ENCODE measurements at regions not wholly inside any gene's neighbourhood (a gene's known extent, or its start where the extent isn't known, plus 50 kb on each side); places are given as distances from the start of the nearest gene placed in this dataset.
A peak's percentile ranks its signal among the peaks of the same experiment; 100 is the strongest.

DNA sequence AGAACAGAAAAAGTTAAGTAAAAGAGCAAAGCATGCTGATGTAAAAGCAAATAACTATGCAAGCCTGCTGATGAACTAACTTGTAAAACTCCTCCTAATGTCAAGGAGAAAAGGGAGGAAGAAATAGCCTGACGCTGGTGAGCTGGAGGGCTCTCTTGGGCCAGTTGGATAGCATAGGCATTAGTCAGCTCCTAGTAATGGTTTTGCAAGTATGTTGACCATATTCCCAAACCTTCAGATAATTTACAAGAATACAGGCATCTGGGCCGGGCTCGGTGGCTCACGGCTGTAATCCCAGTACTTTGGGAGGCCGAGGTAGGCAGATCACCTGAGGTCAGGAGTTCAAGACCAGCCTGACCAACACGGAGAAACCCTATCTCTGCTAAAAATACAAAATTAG, 871.4 kb downstream of the C12orf50 start:
- DNase-seq (ENCODE audit: low read depth): peak; percentile 95

GRCh38 chr12:87155621-87156020, 873.6 kb downstream of the C12orf50 start:
- peak; percentile 91 for DNase-seq (ENCODE audit: low read depth)

DNA sequence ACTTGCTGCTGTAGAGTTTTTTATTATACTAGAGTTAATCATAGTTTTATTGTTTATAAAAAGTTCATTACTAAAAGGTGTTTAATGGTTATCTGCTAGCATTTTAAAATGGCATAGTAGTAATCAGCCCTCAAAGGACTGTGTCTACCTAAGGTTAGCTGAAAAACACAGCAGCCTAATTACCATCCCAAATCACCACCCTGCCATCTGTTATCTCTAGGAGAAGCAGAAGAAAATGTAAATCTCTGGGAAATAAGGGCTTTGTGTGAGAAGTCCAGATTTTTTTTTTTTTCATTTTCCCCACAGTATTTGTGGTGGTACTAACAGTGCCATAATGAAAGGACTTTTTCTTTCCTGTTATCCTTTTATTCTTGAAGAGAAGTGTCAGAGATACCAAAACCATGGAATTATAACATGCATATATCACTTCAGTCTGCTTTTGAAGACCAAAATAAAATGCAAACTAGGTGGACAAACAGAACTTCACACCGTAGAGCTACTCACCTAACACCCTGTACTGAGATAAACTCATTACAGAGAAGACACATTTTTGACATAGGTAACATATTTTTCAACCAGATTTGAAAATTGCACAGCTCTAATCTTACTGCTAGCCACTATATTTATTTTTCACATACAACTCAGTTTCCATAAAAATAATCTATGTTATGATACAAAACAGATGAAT, 876.2 kb downstream of the C12orf50 start:
- peak; percentile 12 for DNase-seq (ENCODE audit: low read depth)

- no peak for DNase-seq (ENCODE audit: low read depth)
These were observed 877.1 kb downstream of the C12orf50 start for GRCh38 chr12:87152075-87152474.

DNA sequence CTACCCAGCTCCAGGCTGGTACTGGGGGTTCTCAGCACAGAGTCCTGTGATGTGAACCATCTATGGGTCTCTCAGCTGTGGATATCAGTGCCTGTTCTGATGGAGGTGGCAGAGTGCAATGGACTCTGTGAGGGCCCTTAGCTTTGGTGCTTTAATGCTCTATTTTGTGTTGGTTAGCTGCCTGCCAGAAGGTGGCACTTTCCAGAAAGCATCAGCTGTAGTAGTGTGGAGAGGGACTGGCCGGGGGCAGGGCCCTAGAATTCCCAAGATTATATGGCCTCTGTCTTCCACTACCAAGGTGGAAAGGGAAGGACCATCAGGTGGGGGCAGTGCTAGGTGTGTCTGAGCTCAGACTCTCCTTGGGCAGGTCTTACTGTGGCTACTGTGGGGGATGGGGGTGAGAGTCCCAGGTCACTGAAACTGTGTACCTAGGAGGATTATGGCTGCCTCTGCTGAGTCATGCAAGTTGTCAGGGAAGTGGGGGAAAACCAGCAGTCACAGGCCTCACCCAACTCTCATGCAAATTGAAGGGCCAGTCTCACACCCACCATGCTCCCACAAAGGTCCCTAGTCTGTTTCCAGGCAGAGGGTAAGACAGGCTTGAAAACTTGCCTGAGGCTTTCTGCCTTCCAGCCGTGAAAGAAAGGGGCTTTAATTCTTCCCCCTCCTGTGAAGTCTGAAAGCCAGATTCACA, 878.1 kb downstream of the C12orf50 start:
- DNase-seq (ENCODE audit: low read depth): no peak

- peak; percentile 75 for DNase-seq (ENCODE audit: low read depth)
These were observed 886.2 kb upstream of the MGAT4C start for GRCh38 chr12:87142342-87142741.

DNA sequence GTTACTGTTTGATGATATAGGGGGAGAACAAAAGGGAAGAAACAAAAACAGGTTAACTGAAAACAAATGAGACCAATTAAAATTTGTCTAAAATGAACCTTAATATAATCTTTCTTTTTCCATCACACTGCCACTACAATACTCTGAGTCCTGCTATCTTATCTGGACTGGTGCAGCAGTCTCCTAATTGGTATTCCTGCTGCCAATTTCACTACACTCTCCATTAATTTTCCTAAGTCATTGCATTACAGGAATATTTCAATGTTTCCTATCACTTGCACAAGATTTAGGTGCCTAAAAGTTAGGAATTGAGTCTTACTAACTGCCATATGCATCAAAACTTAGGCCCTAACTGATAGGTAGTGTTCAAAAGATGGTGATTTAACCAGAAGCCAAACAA, 884.9 kb upstream of the MGAT4C start:
- DNase-seq (ENCODE audit: low read depth): no peak

DNA sequence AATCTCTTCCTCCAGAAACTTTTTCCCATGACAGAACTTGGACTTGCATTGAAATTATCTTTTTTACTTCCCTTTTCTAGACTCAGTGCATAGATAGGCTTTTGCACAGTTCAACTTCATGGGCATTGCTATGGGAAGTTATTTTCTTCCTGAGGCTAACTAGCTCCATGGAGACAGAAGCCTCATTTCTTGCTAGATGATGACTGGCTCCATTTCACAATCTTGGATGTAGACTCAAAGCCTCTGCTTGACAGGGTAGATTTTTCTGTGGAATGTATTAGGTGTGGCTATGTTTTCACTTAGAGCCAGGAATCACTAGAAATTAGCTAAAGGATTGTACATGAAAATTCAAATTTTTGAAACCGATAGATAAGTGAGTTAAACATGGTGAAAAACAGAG, 884.1 kb upstream of the MGAT4C start:
- peak; percentile 68 for DNase-seq (ENCODE audit: low read depth)

GRCh38 chr12:87137220-87137619, 881.0 kb upstream of the MGAT4C start:
- DNase-seq (ENCODE audit: low read depth): no peak

GRCh38 chr12:87136330-87136976, 880.3 kb upstream of the MGAT4C start:
- DNase-seq (ENCODE audit: low read depth): peak; percentile 50

DNA sequence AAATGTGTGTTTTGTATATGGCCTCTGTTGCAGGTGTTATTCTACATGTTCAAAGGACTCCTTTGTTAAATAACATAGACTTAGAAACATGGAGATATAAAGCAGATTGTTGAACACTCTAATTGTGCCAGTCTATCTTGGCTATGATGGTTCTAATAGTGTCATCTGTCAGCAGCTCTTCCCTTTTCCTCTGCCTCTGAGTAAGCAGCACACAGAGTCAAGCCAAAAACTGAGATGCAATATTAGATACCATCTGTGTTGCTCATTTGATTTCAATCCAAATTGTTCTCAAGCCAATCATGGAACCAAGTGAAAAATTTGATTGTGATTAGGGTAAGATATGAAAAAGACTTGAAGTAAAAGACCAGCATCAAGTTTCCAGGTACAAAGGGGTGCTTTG, 871.1 kb upstream of the MGAT4C start:
- DNase-seq (ENCODE audit: low read depth): peak; percentile 68

GRCh38 chr12:87121896-87122295, 865.7 kb upstream of the MGAT4C start:
- DNase-seq (ENCODE audit: low read depth): no peak

GRCh38 chr12:87120440-87120839, 864.2 kb upstream of the MGAT4C start:
- no peak for DNase-seq (ENCODE audit: low read depth)

- no peak for DNase-seq (ENCODE audit: low read depth)
These were observed 863.5 kb upstream of the MGAT4C start for GRCh38 chr12:87119713-87120112.

- no peak for DNase-seq (ENCODE audit: low read depth)
These were observed 861.3 kb upstream of the MGAT4C start for GRCh38 chr12:87117526-87117925.

DNA sequence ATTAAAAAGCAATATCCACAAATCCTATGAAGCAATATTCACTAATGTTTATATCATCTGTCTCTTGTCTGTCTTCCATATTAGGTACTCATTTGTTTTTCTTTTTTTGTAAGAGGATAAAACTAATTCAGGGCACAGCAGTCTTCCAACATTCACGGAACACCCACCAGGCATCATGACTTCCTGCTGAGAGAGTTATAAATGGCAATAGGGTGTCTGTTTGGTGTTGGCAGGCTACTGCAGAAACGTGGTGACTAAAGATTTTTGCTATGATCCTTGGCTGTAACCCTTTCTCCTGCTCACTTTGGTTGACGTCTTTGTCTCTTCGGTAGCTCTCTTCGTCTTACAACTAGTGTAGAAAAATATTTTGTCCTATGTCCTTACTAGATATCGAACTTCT, 860.6 kb upstream of the MGAT4C start:
- no peak for DNase-seq (ENCODE audit: low read depth)

DNA sequence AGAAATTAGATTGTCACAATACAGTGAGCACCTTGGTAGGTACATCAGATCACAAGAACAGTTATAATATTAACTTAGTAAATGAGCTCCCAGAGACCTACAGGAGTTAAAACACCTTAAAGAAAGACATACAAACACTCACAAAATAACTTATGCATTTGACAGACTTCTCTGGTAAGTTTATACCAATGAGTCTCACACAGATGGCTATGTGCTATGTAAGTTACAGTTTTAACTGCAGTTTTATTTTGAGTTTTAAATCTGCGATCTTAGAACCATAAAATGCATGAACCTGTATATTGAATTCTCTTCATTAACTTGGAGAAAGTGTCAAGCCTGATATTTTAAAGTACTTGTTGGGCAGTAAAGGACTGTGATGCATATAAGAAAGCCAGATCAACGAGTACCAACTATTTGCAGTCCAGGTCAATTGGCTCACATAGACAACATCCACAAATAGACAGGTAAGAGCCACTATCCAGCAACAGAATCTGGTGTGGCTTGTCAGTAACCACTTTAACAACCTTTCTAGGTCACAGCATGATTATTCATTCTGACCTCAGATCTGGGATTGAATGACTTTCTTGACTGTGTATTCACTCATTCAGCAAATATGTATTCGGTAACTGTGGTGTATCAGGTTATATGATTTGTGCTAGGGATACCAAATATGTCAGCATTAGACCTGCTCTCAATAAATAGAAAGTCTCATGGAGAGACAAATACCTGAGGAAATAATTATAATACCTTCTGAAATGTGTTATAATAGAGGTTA, 856.6 kb upstream of the MGAT4C start:
- DNase-seq (ENCODE audit: low read depth): no peak

- DNase-seq (ENCODE audit: low read depth): no peak
These were observed 851.6 kb upstream of the MGAT4C start for GRCh38 chr12:87107766-87108165.

- DNase-seq (ENCODE audit: low read depth): no peak
These were observed 851.1 kb upstream of the MGAT4C start for GRCh38 chr12:87107270-87107669.

GRCh38 chr12:87096082-87096585, 839.9 kb upstream of the MGAT4C start:
- DNase-seq (ENCODE audit: low read depth): no peak

DNA sequence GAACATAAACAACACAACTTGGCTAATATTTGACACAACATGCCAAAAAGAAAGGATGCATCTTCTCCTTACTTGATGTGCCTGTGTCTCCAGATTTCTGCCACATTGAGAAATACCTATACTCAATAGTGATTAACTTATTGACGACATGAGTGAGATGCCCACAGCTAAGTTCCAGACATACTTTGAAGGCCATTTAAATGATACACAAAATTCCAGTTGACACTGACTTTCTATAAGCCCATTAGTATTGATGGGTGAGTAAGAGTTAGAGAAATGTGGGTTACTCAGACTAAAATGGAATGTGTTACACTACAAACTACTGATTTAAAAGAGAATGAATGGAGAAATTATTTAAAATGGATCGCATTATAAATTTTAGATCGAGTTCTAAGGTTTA, 838.2 kb upstream of the MGAT4C start:
- no peak for DNase-seq (ENCODE audit: low read depth)

DNA sequence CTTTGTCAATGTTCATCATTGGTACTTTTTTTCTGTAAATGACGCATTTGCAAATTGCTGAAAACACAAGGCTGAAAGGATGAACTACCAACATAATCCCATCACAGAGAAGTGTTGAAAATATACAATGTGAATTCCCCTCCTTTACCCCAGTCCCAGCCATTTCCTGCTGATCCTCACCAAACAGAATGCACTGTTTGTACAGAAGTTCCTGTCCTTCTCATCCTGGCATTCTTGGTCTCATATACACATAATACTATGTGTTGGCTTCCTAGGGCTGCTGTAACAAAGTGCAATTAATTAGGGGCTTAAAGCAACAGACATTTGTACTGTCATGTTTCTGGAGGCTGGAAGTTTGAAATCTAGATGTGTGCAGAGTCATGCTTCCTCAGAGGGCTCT, 836.2 kb upstream of the MGAT4C start:
- DNase-seq (ENCODE audit: low read depth): no peak

Measured in fibroblast of gingiva (primary cell).